ENCODE measurements at regions not wholly inside any gene's neighbourhood (a gene's known extent, or its start where the extent isn't known, plus 50 kb on each side); places are given as distances from the start of the nearest gene placed in this dataset.

DNA sequence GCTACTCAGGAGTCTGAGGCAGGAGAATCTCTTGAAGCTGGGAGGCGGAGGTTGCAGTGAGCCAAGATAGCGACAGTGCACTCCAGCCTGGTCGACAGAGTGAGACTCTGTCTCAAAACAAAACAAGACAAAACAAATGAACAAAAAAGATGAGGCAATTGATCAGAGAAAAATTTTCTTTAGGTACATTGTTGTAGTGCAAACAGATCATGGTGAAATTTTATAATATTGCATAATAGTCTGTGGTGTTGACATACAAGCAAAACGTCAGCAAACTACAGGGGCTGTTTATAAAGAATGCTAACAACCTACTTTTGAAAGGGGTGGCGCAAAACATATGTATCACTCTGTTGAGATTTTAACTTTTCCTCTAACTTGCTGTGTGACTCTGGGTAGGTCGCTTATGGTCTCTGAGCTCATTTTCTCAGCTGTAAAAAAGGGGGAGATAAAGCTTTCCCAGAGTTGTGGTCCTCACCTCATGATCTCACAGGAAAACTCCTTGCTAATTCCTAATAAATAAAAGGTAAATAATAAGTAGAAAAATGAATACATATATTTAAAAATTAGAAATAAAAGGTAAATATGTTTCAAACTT lies 64.8 kb upstream of the NUP160 start:
- TF ChIP-seq, protein P1, sequence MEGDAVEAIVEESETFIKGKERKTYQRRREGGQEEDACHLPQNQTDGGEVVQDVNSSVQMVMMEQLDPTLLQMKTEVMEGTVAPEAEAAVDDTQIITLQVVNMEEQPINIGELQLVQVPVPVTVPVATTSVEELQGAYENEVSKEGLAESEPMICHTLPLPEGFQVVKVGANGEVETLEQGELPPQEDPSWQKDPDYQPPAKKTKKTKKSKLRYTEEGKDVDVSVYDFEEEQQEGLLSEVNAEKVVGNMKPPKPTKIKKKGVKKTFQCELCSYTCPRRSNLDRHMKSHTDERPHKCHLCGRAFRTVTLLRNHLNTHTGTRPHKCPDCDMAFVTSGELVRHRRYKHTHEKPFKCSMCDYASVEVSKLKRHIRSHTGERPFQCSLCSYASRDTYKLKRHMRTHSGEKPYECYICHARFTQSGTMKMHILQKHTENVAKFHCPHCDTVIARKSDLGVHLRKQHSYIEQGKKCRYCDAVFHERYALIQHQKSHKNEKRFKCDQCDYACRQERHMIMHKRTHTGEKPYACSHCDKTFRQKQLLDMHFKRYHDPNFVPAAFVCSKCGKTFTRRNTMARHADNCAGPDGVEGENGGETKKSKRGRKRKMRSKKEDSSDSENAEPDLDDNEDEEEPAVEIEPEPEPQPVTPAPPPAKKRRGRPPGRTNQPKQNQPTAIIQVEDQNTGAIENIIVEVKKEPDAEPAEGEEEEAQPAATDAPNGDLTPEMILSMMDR (IDR thresholded peaks at IDR 0.05; ENCODE audit: low read length) = no peak
- TF ChIP-seq EZH2phosphoT487 (IDR thresholded peaks at IDR 0.05; ENCODE audit: low read length) = no peak

Measured in MM.1S (cell line).